ENCODE measurements at regions not wholly inside any gene's neighbourhood (a gene's known extent, or its start where the extent isn't known, plus 50 kb on each side); places are given as distances from the start of the nearest gene placed in this dataset.

GRCh38 chr7:10657837-10658236 lies 315.8 kb upstream of the PHF14 start:
- TF ChIP-seq POLR2A (IDR thresholded peaks at IDR 0.05) (no peak), CTCF (IDR thresholded peaks at IDR 0.05) (no peak)
